GM18505 (cell line): ENCODE measurements at regions not wholly inside any gene's neighbourhood (a gene's known extent, or its start where the extent isn't known, plus 50 kb on each side); places are given as distances from the start of the nearest gene placed in this dataset.

ENCODE experiments used
- ATAC-seq: cut with Tn5 transposase; IDR thresholded peaks from one replicate; pipeline ENCODE4 v1.9.1; 2021; ENCODE audit not compliant: unreplicated experiment
- POLR2A ChIP-seq: IDR thresholded peaks from 4 replicates; pipeline ENCODE4 v1.6.1; 2011; ENCODE audit warnings: borderline replicate concordance; ENCODE audit not compliant: insufficient read depth, insufficient read length; ENCODE audit errors: extremely low read depth

DNA sequence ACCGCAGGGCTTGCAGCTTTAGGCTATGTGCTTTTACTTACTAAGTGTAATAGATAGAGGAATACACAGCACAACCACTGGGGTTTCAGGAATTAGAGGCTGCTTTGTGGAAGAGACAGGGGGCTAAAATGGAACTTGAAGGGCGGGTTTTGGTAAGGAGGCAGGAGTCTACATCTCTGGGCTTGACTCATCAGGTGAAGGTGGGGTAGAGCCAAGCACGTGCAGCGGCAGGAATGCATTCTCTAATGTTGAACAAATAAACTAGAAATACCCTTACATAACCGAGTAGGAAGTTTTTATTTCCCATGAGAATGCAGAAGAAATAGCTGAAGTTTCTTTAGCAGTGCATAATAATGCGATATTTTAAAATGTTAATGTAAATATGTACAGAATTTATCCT lies 673.8 kb upstream of the SALL3 start:
- no peak for TF ChIP-seq POLR2A
- ATAC-seq: no peak

DNA sequence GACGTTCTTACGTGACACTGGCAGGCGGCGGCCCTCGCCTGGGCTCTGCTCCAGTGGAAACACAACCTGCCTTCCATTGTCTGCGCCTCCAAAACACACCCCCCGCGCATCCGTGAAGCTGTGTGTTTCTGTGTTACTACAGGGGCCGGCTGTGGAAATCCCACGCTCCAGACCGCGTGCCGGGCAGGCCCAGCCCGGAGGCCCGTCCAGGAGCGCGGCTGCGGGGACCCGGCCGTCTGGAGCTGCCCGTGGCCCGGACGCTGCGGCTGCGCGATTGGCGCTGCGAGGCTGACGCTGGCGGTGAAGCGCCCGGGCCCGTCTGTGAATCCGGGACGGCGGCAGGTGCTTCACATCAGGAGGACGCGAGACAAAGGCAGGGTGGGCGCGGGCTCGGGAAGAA lies 670.3 kb upstream of the SALL3 start:
- no peak for TF ChIP-seq POLR2A
- ATAC-seq: no peak

DNA sequence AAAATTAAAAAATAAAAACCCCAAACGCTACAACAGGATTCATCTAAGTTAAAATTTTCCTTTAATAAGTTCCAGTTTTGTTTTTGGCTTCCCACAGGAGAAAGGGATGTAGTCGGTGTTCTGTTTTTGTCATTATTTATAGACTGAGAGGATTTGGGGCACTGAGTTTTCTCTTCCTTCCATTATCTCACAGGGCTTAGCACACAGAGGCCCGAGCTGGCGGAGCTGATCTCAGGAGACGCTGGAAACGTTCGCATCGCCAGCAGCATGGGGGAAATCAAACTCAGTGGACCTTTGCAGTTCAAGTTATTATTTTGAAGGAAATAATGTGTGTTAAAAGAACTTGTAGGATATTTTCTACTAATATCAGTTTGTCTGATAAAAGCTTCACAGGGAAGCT lies 669.7 kb upstream of the SALL3 start:
- no peak for TF ChIP-seq POLR2A
- no peak for ATAC-seq

DNA sequence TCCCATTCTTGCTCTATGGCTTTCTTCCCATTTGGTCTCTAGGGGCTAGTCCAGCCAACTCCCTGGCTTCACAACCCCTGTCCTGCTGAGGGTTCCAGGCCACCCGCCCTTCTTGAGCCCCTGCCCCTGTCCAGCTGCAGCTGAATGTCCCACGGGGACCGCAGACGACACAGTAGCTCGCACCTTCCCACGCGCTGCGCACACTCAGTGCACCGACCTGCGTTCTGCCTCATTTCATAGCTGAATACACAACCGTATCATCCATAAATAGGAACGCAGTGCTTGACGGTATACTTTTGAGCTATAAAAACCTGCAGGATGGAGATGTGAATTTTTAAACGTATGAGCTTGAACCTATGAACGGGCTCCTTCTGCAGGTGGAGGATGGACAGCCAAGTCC lies 660.4 kb upstream of the SALL3 start:
- ATAC-seq: no peak
- TF ChIP-seq POLR2A: no peak

DNA sequence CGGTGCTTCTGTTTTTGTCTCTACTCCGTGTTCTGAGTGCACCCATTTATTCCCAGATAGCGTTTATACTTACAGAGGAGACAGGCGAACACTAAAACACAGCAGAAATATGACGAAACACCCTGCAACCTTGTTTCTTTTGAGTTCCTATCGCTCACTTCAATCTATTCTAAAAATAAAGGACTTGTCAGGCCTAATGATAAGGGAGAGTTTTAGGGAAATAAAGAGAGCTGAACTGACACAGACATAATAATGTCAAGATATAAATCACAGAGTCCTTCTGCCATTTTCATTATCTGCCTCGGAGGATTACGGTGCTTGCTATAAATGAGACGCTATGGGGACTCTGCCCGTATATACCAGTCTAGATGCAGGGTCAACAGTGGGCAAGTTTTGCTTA lies 659.7 kb upstream of the SALL3 start:
- no peak for ATAC-seq
- TF ChIP-seq POLR2A: no peak

DNA sequence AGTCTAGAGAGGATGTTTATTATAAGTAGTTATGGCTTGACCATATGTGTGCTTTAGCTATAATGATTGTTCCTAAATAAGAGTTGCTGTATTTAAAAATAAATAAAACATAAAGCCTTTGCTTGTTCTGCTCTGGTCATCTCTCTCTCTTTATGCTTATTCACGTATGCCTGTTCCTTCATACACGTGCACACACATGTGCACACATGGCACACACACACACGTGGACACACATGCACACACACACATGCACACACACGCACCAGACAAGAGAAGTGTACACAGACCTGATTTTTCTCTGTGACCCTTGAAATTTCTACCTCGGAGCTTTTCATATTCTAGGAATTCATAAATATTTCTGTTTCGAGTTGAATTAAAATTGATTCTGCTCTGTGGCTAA lies 658.2 kb upstream of the SALL3 start:
- no peak for TF ChIP-seq POLR2A
- no peak for ATAC-seq

DNA sequence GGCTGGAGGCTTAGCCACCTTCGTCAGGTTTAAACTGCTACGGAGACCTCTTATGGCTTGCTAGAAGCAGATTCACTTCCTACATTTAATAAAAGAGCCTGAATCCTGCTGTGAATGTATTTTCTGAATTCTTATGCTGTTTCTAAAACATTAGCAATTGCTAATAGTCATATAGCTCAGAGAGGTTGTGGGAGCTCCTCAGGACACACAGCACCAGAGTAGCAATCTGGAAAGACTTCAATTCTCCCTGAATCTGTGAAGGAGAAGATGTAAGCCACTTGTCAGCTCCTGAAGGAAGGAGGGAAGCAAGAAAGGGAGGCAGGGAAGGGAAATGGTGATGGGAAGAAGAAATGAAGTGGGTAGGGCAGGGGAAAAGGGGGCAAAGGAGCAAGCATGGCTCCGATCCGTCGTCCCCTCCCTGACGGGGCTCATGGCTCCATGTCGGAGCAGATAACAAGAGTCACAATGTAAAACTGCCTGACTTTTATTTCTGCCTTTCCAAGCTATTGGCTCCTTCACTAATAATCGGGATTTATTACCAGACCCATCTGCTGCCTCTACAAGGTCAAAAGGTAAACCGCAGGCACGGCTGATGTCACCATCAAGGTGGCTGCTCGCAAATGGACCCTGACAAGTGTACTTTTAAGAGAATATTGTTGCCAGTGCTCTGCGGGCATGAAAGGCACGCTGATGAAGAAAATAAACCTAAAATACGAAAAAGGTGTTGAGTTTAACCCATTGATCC lies 656.0 kb upstream of the SALL3 start:
- no peak for TF ChIP-seq POLR2A
- ATAC-seq: no peak

DNA sequence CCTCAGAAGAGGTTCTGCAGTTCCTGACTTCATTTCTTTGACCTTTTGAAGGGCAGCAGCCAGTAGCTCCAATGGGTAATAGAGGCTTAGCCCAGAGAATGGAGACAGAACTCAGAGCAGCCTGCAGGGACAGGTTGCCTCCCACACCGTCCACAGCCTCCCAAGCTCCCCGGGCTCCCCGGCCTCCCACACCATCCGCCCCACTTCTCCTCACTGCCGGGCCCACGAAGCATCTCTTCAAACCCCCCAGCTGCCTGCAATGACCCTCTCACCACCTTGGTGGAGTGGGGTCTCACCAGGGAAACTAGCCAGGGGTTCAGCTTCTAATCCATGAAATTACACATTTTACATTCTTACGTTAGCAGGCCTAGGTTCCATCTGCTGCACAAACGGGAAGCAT lies 652.0 kb upstream of the SALL3 start:
- ATAC-seq: no peak
- TF ChIP-seq POLR2A: no peak

DNA sequence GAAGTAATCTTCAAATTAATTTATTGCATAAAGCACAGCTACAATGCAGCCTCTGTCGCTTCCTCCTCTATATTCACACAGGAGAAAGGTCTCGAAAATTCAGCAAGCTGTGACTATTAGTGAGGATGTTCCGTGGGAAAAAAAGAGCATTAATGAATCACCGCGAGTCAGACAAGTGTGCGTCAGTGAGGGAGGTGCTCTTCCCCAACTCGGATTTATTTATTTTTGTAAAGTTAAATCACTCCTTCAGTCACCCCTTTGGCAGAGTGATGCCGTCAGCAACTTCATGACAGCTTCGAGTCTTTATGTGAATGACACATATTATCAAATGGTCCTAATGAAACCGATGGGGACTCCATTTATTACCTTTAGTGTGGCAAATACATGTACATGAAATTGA lies 648.9 kb upstream of the SALL3 start:
- no peak for TF ChIP-seq POLR2A
- ATAC-seq: no peak

DNA sequence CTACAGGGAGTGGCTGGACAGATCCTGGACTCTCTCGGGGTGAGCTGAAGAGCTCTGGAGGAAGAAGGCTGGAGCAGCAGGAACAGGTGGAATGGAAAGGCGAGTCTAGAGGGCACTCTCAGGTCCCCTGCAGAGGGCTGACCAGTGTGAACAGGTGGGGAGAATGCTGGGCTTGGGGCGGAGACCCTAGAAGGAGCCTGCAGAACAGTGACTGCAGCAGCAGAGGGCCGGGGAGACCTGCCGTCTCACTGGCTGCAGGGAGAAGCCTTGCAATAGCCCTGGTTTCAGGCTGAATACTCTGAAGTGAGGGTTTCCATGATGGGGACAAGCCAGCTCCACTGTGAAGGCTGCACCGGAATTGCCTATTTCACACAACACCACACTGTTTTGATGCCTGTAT lies 626.7 kb upstream of the SALL3 start:
- no peak for ATAC-seq
- TF ChIP-seq POLR2A: no peak

DNA sequence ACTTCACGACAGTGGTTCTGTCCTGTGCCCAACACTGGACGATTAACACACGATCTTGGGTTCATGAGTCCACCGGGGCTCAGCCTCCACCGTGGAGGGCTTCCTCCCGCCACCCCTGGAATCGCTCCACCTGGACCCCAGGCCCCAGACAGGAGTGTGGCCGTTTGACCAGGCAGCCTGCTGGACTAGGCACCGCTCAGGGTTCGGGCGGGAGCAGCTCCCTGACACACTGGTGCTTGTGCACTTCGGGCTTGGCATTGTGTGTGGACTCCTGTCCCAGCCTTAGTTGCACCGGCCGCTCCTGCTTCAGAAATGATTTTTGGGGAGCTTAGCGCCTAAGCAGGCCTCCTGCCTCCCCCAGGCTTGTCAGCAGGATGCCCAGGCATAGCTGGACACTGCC lies 617.4 kb upstream of the SALL3 start:
- no peak for ATAC-seq
- no peak for TF ChIP-seq POLR2A

DNA sequence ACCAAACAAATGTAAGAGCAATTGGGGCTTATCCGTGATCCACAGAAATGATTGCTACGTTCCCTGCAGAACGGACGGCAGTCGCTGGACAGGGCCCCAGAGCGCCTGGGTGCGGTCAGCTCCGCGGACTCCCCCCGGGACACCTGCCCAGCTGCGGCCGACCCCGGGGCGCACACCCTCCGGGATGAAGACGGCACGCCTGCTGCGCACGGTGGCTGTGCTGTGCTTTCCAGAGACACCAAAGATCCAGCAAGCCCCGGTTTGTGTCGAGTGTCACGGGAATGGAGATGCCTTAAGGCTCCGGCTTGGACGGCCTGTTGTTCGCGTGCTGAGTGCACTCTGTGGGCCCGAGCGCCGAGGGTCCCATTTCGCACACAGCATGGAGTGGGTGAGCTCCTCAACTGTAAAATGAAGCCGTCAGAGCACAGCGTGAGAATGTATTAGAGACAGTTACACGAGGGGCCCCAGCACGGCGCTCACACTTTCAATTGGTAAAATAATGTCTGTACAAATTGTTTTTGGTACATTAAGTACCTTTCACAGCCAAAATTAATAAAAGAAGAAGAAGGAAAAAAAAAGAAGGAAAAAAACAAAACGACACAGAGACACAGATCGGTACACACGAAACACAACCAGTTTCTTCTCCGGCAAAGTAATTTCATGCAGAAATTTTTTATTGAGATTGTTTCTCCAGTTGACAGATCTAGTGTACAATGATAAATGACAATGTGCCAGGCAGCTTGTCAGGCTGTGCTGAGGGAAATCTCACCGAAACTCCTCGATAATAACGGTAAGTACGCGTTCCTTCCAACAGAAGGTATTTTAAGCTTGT lies 615.8 kb upstream of the SALL3 start:
- ATAC-seq: no peak
- no peak for TF ChIP-seq POLR2A

DNA sequence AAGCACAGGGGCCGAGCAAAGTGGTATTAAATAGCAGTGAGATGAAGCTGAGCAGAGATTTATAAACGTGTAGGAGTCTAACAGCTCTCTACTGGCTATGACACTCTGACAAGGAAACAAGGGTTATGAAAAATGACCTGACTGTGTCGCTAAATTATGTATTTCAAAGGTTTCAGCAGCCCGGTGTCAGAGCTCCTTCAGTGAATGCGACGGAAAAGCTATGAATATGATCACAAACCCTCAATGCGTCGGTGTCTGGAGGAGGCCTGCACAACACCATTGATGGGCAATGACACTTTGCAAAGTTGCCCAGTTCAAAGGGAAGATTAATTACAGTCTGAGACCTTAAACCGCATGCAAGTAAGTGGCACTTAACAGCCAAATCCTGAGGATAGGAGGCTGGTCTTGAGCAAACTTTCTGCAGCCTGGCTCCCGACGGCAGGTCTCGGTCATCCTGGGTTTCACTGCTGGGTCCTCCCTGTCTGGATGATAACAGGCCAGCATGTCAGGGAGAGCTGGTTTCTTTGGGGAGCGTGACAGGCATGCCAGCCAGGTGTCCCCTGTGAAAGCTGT lies 615.1 kb upstream of the SALL3 start:
- TF ChIP-seq POLR2A: no peak
- no peak for ATAC-seq

DNA sequence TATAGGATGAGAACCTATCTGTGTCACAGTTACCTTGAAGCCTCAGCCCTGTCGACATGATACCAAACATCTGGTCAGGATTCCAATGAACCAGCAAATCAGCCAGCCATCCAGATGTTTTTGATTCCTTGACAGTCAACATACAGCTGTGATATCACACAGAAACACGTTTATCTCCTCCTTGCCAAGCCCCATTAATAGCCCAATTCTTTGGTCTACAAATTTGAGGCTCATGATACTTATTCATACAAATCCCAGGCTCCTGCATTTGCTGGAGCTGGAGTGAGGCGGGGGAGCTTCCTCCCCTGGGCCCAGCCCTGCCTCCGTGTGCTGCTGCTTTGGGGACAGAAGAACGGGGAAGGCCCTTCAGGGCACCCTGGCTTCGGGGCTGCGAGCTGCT lies 611.6 kb upstream of the SALL3 start:
- no peak for TF ChIP-seq POLR2A
- no peak for ATAC-seq
